Pancreas (tissue), 10 donors: ENCODE measurements at regions not wholly inside any gene's neighbourhood (a gene's known extent, or its start where the extent isn't known, plus 50 kb on each side); places are given as distances from the start of the nearest gene placed in this dataset.
A peak's percentile ranks its signal among the peaks of the same experiment; 100 is the strongest.

ENCODE experiments used
- ATAC-seq, 4 donors: fragments of 200-7000 bp; cut with Tn5 transposase; one replicate each; pipeline versions ENCODE4 v1.8.0 to v1.9.1; 2020; ENCODE audit warnings: mild to moderate bottlenecking in 4 of 4, moderate library complexity in 4 of 4
- DNase-seq, 6 donors: peaks; one replicate each; pipeline ENCODE4 v3.0.0-alpha.2; 2020
- FAIRE-seq: peaks from 2 replicates; lab custom pipeline; 2012; peaks lifted over from hg19 to GRCh38; lab: Jason Lieb, UNC
- H3K27ac ChIP-seq, 4 donors: fragments of 200-600 bp; sonication (generic); 1 replicate in 3 of 4; 2 replicates in 1 of 4; pipeline versions ENCODE4 v1.5.0 to v1.8.0; 2020
- H3K27me3 ChIP-seq, 4 donors: fragments of 200-600 bp; one replicate each; pipeline ENCODE4 v1.8.0; 2021
- H3K36me3 ChIP-seq, 3 donors: fragments of 200-600 bp; sonication (generic) in 1 of 3; one replicate each; pipeline versions ENCODE4 v1.5.0 to v1.8.0; 2020 to 2021
- H3K4me1 ChIP-seq, 3 donors: fragments of 200-600 bp; one replicate each; pipeline ENCODE4 v1.8.0; 2021
- H3K4me3 ChIP-seq, 4 donors: fragments of 200-600 bp; sonication (generic) in 2 of 4; one replicate each; pipeline versions ENCODE4 v1.5.0 to v1.8.0; 2020 to 2021
- H3K9me3 ChIP-seq, 4 donors: fragments of 200-600 bp; one replicate each; pipeline ENCODE4 v1.8.0; 2021
- CTCF ChIP-seq, 4 donors: fragments of 200-600 bp; sonication (generic) in 3 of 4; IDR thresholded peaks; one replicate each; pipeline versions ENCODE4 v1.5.0 to v1.8.0; 2021; ENCODE audit warnings: antibody characterized with exemption in 4 of 4
- WGBS, 2 donors: extraction: QIAGEN DNeasy Blood & Tissue Kit; methylation state at CpG; one replicate each; pipeline ENCODE4 v1.1.7; 2013; 5-methylcytosine and 5-hydroxymethylcytosine counted together
- intact Hi-C, 3 donors: fragments of 100-400 bp; cut with DNase I; formaldehyde crosslinking; loops; one replicate each; pipeline versions ENCODE4 v1.11.1 to v1.14.2; 2022
- donor health status: healthy with polysubstance abuse.
- donor health status: DM: no; HTN: no; CAD: no; lungs with moderate emphysema.
- donor health status: DM: no; HTN: no; CAD: no.
- donor health status: control.
- donor health status: control.
- donor health status: Bipolar disorder and iron deficiency.
- donor health status: DM: yes; HTN: yes; CAD: no.
- donor health status: DM: no; HTN: no; CAD: no.
- donor health status: DM: no; HTN: no; CAD: no.
- donor health status: DM: yes; HTN: yes; CAD: no.

GRCh38 chr7:54663603-54664234 is 95.3 kb downstream of the SEC61G start:
- WGBS, 2 donors, result 15 to 16% methylated on average over 16 of the region's 16 CpGs
- FAIRE-seq, result no peak
- no peak for DNase-seq
- peaks cover 0 to 4% (median 0%) of the 10 kb centered on the region in 4 donors for H3K27me3 ChIP-seq
- H3K4me1 ChIP-seq, result no peaks in the 10 kb centered on the region
- no peak for TF ChIP-seq CTCF (IDR thresholded peaks at IDR 0.05)
- no peaks in the 10 kb centered on the region for H3K36me3 ChIP-seq
- intact Hi-C loops, result no loop called here
- H3K9me3 ChIP-seq, result no peaks in the 10 kb centered on the region
- H3K27ac ChIP-seq, result no peak overlapping the region
- H3K4me3 ChIP-seq, result peak overlapping the region in 2 of 4 donors; percentile 34 to 45
- ATAC-seq, result peak in 2 of 4 donors; percentile 11 to 20

- Histone ChIP-seq H3K4me3 (no peak overlapping the region), H3K27ac (no peak overlapping the region), H3K27me3 (peaks cover 0 to 4% (median 0%) of the 10 kb centered on the region in 4 donors), H3K4me1 (no peaks in the 10 kb centered on the region), H3K36me3 (no peaks in the 10 kb centered on the region), H3K9me3 (no peaks in the 10 kb centered on the region)
- WGBS, 2 donors, result 67 to 72% methylated on average over 13 of the region's 13 CpGs
- FAIRE-seq (no peak), DNase-seq (no peak), ATAC-seq (no peak)
- TF ChIP-seq CTCF (IDR thresholded peaks at IDR 0.05), result no peak
- intact Hi-C loops, result no loop called here
Observed at GRCh38 chr7:54663186-54663585, 95.8 kb downstream of the SEC61G start.

- H3K9me3 ChIP-seq, result no peaks in the 10 kb centered on the region
- no peak overlapping the region for H3K27ac ChIP-seq
- no peak overlapping the region for H3K4me3 ChIP-seq
- FAIRE-seq (no peak), DNase-seq (no peak), ATAC-seq (no peak)
- no peaks in the 10 kb centered on the region for H3K4me1 ChIP-seq
- TF ChIP-seq CTCF (IDR thresholded peaks at IDR 0.05), result no peak
- H3K27me3 ChIP-seq, result peaks cover 0 to 4% (median 0%) of the 10 kb centered on the region in 4 donors
- no peaks in the 10 kb centered on the region for H3K36me3 ChIP-seq
- WGBS, 2 donors, result 56 to 58% methylated on average over 7 of the region's 7 CpGs
- intact Hi-C loops, result no loop called here
Observed at GRCh38 chr7:54662701-54663100, 96.3 kb downstream of the SEC61G start.

GRCh38 chr7:54653905-54654304 is 105.1 kb downstream of the SEC61G start:
- no peak for TF ChIP-seq CTCF (IDR thresholded peaks at IDR 0.05)
- no peak for ATAC-seq
- H3K36me3 ChIP-seq, result no peaks in the 10 kb centered on the region
- no peaks in the 10 kb centered on the region for H3K4me1 ChIP-seq
- no peak overlapping the region for H3K4me3 ChIP-seq
- intact Hi-C loops, result no loop called here
- DNase-seq, result no peak
- WGBS, 2 donors, result 55 to 60% methylated on average over 3 of the region's 3 CpGs
- H3K27ac ChIP-seq, result no peak overlapping the region
- FAIRE-seq, result no peak
- H3K27me3 ChIP-seq, result no peaks in the 10 kb centered on the region
- no peaks in the 10 kb centered on the region for H3K9me3 ChIP-seq

- H3K4me3 ChIP-seq, result no peak overlapping the region
- H3K4me1 ChIP-seq, result no peaks in the 10 kb centered on the region
- FAIRE-seq (no peak), DNase-seq (no peak), ATAC-seq (no peak)
- intact Hi-C loops, result no loop called here
- no peak for TF ChIP-seq CTCF (IDR thresholded peaks at IDR 0.05)
- H3K27ac ChIP-seq, result no peak overlapping the region
- WGBS, 2 donors, result 47 to 56% methylated on average over 6 of the region's 6 CpGs
- H3K9me3 ChIP-seq, result no peaks in the 10 kb centered on the region
- H3K36me3 ChIP-seq, result no peaks in the 10 kb centered on the region
- H3K27me3 ChIP-seq, result no peaks in the 10 kb centered on the region
Observed at GRCh38 chr7:54643064-54643463, 100.9 kb downstream of the VSTM2A start.
